Peyer's patch (tissue), 4 donors: ENCODE measurements at regions not wholly inside any gene's neighbourhood (a gene's known extent, or its start where the extent isn't known, plus 50 kb on each side); places are given as distances from the start of the nearest gene placed in this dataset.

Source experiments
- DNase-seq, 3 donors: peaks; one replicate each; pipeline ENCODE4 v3.0.0-alpha.2; 2017 to 2019
- H3K27ac ChIP-seq, 4 donors: fragments of 200-600 bp; sonication (generic); one replicate each; pipeline ENCODE4 v1.5.1; 2016 to 2019
- H3K27me3 ChIP-seq, 2 donors: fragments of 200-600 bp; sonication (generic); one replicate each; pipeline ENCODE4 v1.5.1; 2019
- H3K36me3 ChIP-seq, 3 donors: fragments of 200-600 bp; sonication (generic); one replicate each; pipeline ENCODE4 v1.5.1; 2016 to 2019
- H3K4me1 ChIP-seq, 4 donors: fragments of 200-600 bp; sonication (generic); one replicate each; pipeline ENCODE4 v1.5.1; 2016 to 2019
- H3K4me3 ChIP-seq, 4 donors: fragments of 200-600 bp; sonication (generic); 1 replicate in 3 of 4; 2 replicates in 1 of 4; pipeline ENCODE4 v1.5.1; 2016 to 2019; ENCODE audit warnings: mild to moderate bottlenecking in 1 of 4
- H3K9me3 ChIP-seq, 4 donors: fragments of 200-600 bp; sonication (generic); one replicate each; pipeline ENCODE4 v1.5.1; 2016 to 2019; ENCODE audit warnings: mild to moderate bottlenecking in 1 of 4
- CTCF ChIP-seq, 6 experiments: fragments of 450-650 bp in 4 of 6; fragments of 200-600 bp in 2 of 6; sonication (generic) in 1 of 6; IDR thresholded peaks; one replicate each; pipeline ENCODE4 v1.5.1; 2017 to 2019; ENCODE audit warnings: antibody characterized with exemption in 6 of 6, mild to moderate bottlenecking in 3 of 6, moderate library complexity in 1 of 6
- POLR2A ChIP-seq, 2 donors: fragments of 450-650 bp; IDR thresholded peaks; one replicate each; pipeline ENCODE4 v1.5.1; 2017; ENCODE audit warnings: antibody characterized with exemption in 2 of 2, mild to moderate bottlenecking in 2 of 2, moderate library complexity in 2 of 2

DNA sequence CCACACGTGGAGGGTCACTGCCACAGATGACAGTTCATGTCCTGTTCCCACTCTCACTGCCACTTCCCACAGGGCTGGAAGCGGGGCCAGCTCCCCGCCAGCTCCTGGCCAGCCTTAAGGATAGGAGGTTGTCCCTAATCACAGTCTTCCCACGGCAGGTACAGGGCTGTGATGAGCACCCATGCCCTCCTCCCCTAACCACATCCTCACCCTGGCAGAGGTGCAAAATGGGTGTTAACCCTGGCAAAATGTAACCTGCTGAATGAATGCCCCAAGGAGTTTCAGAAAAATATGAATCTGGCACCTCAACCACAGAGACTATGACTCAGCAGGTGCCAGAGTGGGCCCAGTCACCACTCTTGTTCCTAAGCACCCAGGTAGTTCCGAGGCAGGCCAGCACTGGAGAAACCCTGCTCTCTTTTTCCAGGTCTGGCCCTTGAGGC, 185.1 kb upstream of the TPM1 start:
- no peaks in the 10 kb centered on the region for H3K36me3 ChIP-seq
- no peaks in the 10 kb centered on the region for H3K4me1 ChIP-seq
- H3K27me3 ChIP-seq, result no peaks in the 10 kb centered on the region
- no peaks in the 10 kb centered on the region for H3K9me3 ChIP-seq
- DNase-seq, result no peak
- no peak for TF ChIP-seq CTCF (IDR thresholded peaks at IDR 0.05)
- TF ChIP-seq POLR2A (IDR thresholded peaks at IDR 0.05), result no peak
- no peak overlapping the region for H3K27ac ChIP-seq
- no peak overlapping the region for H3K4me3 ChIP-seq

GRCh38 chr15:62858343-62858742, 184.2 kb upstream of the TPM1 start:
- DNase-seq, result no peak
- no peaks in the 10 kb centered on the region for H3K9me3 ChIP-seq
- no peak overlapping the region for H3K4me3 ChIP-seq
- H3K27ac ChIP-seq, result no peak overlapping the region
- H3K27me3 ChIP-seq, result no peaks in the 10 kb centered on the region
- no peaks in the 10 kb centered on the region for H3K4me1 ChIP-seq
- TF ChIP-seq CTCF (IDR thresholded peaks at IDR 0.05), result no peak
- TF ChIP-seq POLR2A (IDR thresholded peaks at IDR 0.05), result no peak
- no peaks in the 10 kb centered on the region for H3K36me3 ChIP-seq

GRCh38 chr15:62862717-62863116, 179.8 kb upstream of the TPM1 start:
- Histone ChIP-seq H3K4me1 (no peaks in the 10 kb centered on the region), H3K9me3 (no peaks in the 10 kb centered on the region), H3K27ac (no peak overlapping the region), H3K36me3 (no peaks in the 10 kb centered on the region), H3K27me3 (no peaks in the 10 kb centered on the region), H3K4me3 (no peak overlapping the region)
- TF ChIP-seq CTCF (IDR thresholded peaks at IDR 0.05) (no peak), POLR2A (IDR thresholded peaks at IDR 0.05) (no peak)
- no peak for DNase-seq

DNA sequence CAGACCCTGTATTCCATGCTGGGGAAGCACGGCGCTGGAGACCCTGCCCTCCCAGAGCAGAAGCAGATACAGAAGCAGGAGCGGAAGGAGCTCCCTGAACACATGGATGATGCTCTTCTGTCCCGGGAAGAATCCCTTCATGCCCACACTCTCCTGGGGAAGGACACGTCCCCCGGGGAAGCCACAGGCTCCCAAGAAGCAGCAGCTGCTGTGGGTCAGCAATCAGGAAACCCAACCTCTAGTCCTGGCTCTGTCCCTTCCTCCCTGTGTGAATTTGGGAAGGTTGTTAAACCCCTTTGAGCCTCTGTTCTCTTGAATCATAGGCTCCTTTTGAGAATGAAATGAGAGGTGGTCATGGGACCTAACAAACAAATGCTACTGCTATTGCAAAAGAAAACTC, 176.2 kb upstream of the TPM1 start:
- TF ChIP-seq CTCF (IDR thresholded peaks at IDR 0.05), result no peak
- TF ChIP-seq POLR2A (IDR thresholded peaks at IDR 0.05), result no peak
- Histone ChIP-seq H3K4me1 (no peaks in the 10 kb centered on the region), H3K36me3 (no peaks in the 10 kb centered on the region), H3K27me3 (no peaks in the 10 kb centered on the region), H3K27ac (peak overlapping the region in 1 of 4 donors; percentile 42), H3K4me3 (no peak overlapping the region), H3K9me3 (no peaks in the 10 kb centered on the region)
- DNase-seq, result no peak

DNA sequence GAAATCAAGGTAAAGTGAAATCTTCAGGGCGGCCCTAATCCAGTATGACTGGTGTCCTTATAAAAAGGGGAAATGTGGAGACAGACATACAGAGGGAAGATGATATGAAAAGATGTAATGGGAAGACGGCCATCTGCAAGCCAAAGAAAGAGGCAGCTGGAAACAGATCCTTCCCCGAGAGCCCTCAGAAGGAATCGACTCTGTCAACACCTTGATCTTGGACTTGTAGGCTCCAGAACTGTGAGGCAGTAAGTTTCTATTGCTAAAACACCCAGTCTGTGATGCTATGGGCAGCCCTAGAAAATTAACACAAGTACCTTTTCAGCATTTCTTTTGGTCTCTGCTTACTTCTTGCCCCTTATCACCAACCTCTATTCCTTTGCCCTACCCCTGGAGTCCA, 174.7 kb upstream of the TPM1 start:
- TF ChIP-seq CTCF (IDR thresholded peaks at IDR 0.05) (no peak), POLR2A (IDR thresholded peaks at IDR 0.05) (no peak)
- no peak for DNase-seq
- Histone ChIP-seq H3K27me3 (no peaks in the 10 kb centered on the region), H3K27ac (peak overlapping the region in 1 of 4 donors; percentile 62), H3K4me1 (no peaks in the 10 kb centered on the region), H3K9me3 (no peaks in the 10 kb centered on the region), H3K4me3 (no peak overlapping the region), H3K36me3 (no peaks in the 10 kb centered on the region)

DNA sequence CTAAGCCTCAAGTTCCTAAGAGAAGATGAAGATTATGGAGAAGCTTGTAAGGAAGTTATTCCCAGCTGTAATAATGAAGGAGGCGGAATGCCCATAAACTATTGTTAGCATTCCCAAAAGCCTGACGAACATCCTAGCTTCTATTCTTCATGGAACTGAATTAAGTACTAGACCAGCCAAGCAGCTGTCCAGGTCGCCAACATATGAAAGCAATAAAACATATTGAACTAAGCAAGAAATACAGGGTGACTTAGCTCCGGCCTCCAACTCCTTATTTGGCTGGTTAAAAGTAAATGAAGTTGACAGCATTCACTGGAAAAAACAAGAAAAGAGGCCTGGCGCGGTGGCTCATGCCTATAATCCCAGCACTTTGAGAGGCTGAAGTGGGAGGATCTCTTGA, 174.0 kb upstream of the TPM1 start:
- TF ChIP-seq CTCF (IDR thresholded peaks at IDR 0.05) (no peak), POLR2A (IDR thresholded peaks at IDR 0.05) (no peak)
- no peak overlapping the region for H3K4me3 ChIP-seq
- no peaks in the 10 kb centered on the region for H3K4me1 ChIP-seq
- H3K9me3 ChIP-seq, result no peaks in the 10 kb centered on the region
- no peak for DNase-seq
- no peaks in the 10 kb centered on the region for H3K27me3 ChIP-seq
- H3K27ac ChIP-seq, result peak overlapping the region in 1 of 4 donors; percentile 62
- no peaks in the 10 kb centered on the region for H3K36me3 ChIP-seq
